ENCODE measurements at regions not wholly inside any gene's neighbourhood (a gene's known extent, or its start where the extent isn't known, plus 50 kb on each side); places are given as distances from the start of the nearest gene placed in this dataset.

- Mint-ChIP-seq H3K36me3 (ENCODE audit: low read depth) (no peaks in the 10 kb centered on the region), H3K27me3 (peaks cover 6% of the 10 kb centered on the region), H3K27ac (no peak overlapping the region), H3K4me1 (ENCODE audit: low read depth) (no peaks in the 10 kb centered on the region), H3K4me3 (no peak overlapping the region), H3K9me3 (no peaks in the 10 kb centered on the region)
- intact Hi-C loops (cut with micrococcal nuclease): no loop called here
- no peak for ATAC-seq
- ChIA-PET CTCF (no interaction called here), POLR2A (no interaction called here)
- no peak for TF ChIP-seq CTCF (IDR thresholded peaks at IDR 0.05)
- no peak for DNase-seq
These were observed 148.1 kb downstream of the CYP26B1 start for GRCh38 chr2:71999580-71999979.

- H3K9me3 Mint-ChIP-seq: no peaks in the 10 kb centered on the region
- no peak overlapping the region for H3K27ac Mint-ChIP-seq
- ATAC-seq (no peak), DNase-seq (no peak)
- ChIA-PET CTCF (no interaction called here), POLR2A (no interaction called here)
- peaks cover 6% of the 10 kb centered on the region for H3K27me3 Mint-ChIP-seq
- H3K4me3 Mint-ChIP-seq: no peak overlapping the region
- no peaks in the 10 kb centered on the region for H3K36me3 Mint-ChIP-seq (ENCODE audit: low read depth)
- H3K4me1 Mint-ChIP-seq (ENCODE audit: low read depth): no peaks in the 10 kb centered on the region
- TF ChIP-seq CTCF (IDR thresholded peaks at IDR 0.05): no peak
- intact Hi-C loops (cut with micrococcal nuclease): no loop called here
These were observed 149.8 kb downstream of the CYP26B1 start for GRCh38 chr2:71997843-71998242.

GRCh38 chr2:71995067-71995665, 152.5 kb downstream of the CYP26B1 start:
- H3K4me3 Mint-ChIP-seq: no peak overlapping the region
- H3K9me3 Mint-ChIP-seq: peaks cover 1% of the 10 kb centered on the region
- intact Hi-C loops (cut with micrococcal nuclease): no loop called here
- ChIA-PET CTCF (interaction anchor here (0.9 kb wide), 1 partner anchor 155 kb away, joined by 3 read pairs; no protein-coding TSS in a partner anchor), POLR2A (no interaction called here)
- H3K27ac Mint-ChIP-seq: no peak overlapping the region
- H3K27me3 Mint-ChIP-seq: peaks cover 1% of the 10 kb centered on the region
- ATAC-seq (no peak), DNase-seq (no peak)
- no peaks in the 10 kb centered on the region for H3K36me3 Mint-ChIP-seq (ENCODE audit: low read depth)
- no peaks in the 10 kb centered on the region for H3K4me1 Mint-ChIP-seq (ENCODE audit: low read depth)
- no peak for TF ChIP-seq CTCF (IDR thresholded peaks at IDR 0.05)

GRCh38 chr2:71992036-71992435, 155.6 kb downstream of the CYP26B1 start:
- Mint-ChIP-seq H3K27me3 (peaks cover 1% of the 10 kb centered on the region), H3K4me3 (no peak overlapping the region), H3K9me3 (peaks cover 1% of the 10 kb centered on the region), H3K4me1 (ENCODE audit: low read depth) (no peaks in the 10 kb centered on the region), H3K27ac (no peak overlapping the region), H3K36me3 (ENCODE audit: low read depth) (no peaks in the 10 kb centered on the region)
- DNase-seq (no peak), ATAC-seq (no peak)
- ChIA-PET CTCF (no interaction called here), POLR2A (no interaction called here)
- TF ChIP-seq CTCF (IDR thresholded peaks at IDR 0.05): no peak
- intact Hi-C loops (cut with micrococcal nuclease): no loop called here

- no peaks in the 10 kb centered on the region for H3K36me3 Mint-ChIP-seq (ENCODE audit: low read depth)
- no peak for TF ChIP-seq CTCF (IDR thresholded peaks at IDR 0.05)
- H3K9me3 Mint-ChIP-seq: peaks cover 1% of the 10 kb centered on the region
- ATAC-seq (no peak), DNase-seq (no peak)
- CTCF ChIA-PET: no interaction called here
- no peaks in the 10 kb centered on the region for H3K4me1 Mint-ChIP-seq (ENCODE audit: low read depth)
- POLR2A ChIA-PET: no interaction called here
- intact Hi-C loops (cut with micrococcal nuclease): no loop called here
- no peak overlapping the region for H3K27ac Mint-ChIP-seq
- H3K4me3 Mint-ChIP-seq: no peak overlapping the region
- H3K27me3 Mint-ChIP-seq: peaks cover 1% of the 10 kb centered on the region
These were observed 156.3 kb downstream of the CYP26B1 start for GRCh38 chr2:71991397-71991796.
